GM10248 (cell line): ENCODE measurements at regions not wholly inside any gene's neighbourhood (a gene's known extent, or its start where the extent isn't known, plus 50 kb on each side); places are given as distances from the start of the nearest gene placed in this dataset.
"Not testable (repeated sequence)": the region's sequence is repeated elsewhere in the genome, so short reads cannot be mapped to it uniquely, and the experiment has no call there.

Experiments used
- CTCF ChIA-PET: fragments of 300-600 bp; sonication (Branson Sonifier 250); formaldehyde crosslinking; extraction: SDS; loops from one replicate; lab custom pipeline; 2021; ENCODE audit warnings: antibody characterized with exemption; lab: Yijun Ruan, JAX
- POLR2A ChIA-PET: fragments of 350-650 bp; sonication (Branson Sonifier 250); formaldehyde crosslinking; extraction: SDS; loops from one replicate; lab custom pipeline; 2020; ENCODE audit warnings: antibody characterized with exemption; lab: Yijun Ruan, JAX
- DNase-seq: peaks from one replicate; pipeline ENCODE4 v3.0.0; 2012; ENCODE audit errors: extremely low spot score
- TF ChIP-seq, protein P1 (sequence below): IDR thresholded peaks from 2 replicates; pipeline ENCODE4 v1.5.1; 2012; ENCODE audit warnings: mild to moderate bottlenecking, low read depth; ENCODE audit errors: extremely low read depth, missing control alignments, control extremely low read depth

- ChIA-PET CTCF (interaction anchor here (1.4 kb wide), 1 partner anchor 22 kb away, joined by 3 read pairs; no protein-coding TSS in a partner anchor), POLR2A (no interaction called here)
- TF ChIP-seq, protein P1, sequence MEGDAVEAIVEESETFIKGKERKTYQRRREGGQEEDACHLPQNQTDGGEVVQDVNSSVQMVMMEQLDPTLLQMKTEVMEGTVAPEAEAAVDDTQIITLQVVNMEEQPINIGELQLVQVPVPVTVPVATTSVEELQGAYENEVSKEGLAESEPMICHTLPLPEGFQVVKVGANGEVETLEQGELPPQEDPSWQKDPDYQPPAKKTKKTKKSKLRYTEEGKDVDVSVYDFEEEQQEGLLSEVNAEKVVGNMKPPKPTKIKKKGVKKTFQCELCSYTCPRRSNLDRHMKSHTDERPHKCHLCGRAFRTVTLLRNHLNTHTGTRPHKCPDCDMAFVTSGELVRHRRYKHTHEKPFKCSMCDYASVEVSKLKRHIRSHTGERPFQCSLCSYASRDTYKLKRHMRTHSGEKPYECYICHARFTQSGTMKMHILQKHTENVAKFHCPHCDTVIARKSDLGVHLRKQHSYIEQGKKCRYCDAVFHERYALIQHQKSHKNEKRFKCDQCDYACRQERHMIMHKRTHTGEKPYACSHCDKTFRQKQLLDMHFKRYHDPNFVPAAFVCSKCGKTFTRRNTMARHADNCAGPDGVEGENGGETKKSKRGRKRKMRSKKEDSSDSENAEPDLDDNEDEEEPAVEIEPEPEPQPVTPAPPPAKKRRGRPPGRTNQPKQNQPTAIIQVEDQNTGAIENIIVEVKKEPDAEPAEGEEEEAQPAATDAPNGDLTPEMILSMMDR: no peak
- DNase-seq: no peak
Observed at GRCh38 chr10:105742923-105743322, 1101.8 kb downstream of the SORCS3 start.

GRCh38 chr10:105742184-105742583 lies 1101.1 kb downstream of the SORCS3 start:
- TF ChIP-seq, protein P1: no peak
- DNase-seq: no peak
- ChIA-PET CTCF (interaction anchor here (0.8 kb wide), 1 partner anchor 30 kb away, joined by 3 read pairs; no protein-coding TSS in a partner anchor), POLR2A (no interaction called here)

DNA sequence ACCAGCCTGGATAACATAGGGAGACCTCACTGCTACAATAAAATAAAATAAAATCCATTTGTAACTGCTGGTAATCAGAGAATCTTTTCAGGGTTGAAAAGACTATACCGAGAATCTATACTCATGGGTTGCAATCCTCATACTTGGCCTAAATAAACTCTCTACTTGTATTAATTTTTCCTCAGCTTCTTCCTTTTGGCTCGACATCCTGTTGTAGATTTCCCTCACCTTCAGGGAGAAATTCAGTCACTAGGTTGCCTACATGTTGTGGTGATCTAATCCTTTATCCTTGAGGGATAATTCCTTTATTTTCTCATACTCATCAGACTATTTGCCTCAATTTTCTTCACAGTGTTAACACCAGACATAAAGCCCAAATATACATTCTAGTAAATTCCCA lies 1093.4 kb downstream of the SORCS3 start:
- ChIA-PET POLR2A (no interaction called here), CTCF (no interaction called here)
- TF ChIP-seq, protein P1: no peak

DNA sequence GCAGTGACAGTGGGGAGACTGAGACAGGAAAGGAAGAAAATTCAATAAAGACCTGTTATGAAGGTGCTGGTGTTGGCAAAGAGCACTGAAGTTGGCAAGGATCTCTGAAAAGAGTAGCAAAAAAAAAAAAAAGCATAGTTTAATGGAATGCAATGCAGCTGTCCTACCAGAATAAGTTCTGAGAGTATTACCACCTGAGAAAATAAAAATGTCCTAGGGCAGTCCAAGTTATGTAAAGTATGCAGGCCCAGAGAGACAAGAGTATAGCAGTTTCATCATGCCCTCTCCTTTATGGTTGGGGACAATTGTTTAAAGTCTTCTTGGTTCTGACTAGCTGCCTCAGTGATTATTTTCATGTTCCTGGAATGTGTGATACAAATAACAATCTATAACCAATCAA lies 1092.8 kb downstream of the SORCS3 start:
- no peak for DNase-seq
- CTCF ChIA-PET: no interaction called here
- POLR2A ChIA-PET: no interaction called here
- TF ChIP-seq, protein P1: no peak

More for the DNA sequence above, 1093.4 kb downstream of the SORCS3 start:
- DNase-seq: no peak

- POLR2A ChIA-PET: no interaction called here
- TF ChIP-seq, protein P1: no peak
- CTCF ChIA-PET: no interaction called here
- no peak for DNase-seq
Observed at GRCh38 chr10:105729428-105729827, 1088.3 kb downstream of the SORCS3 start.

DNA sequence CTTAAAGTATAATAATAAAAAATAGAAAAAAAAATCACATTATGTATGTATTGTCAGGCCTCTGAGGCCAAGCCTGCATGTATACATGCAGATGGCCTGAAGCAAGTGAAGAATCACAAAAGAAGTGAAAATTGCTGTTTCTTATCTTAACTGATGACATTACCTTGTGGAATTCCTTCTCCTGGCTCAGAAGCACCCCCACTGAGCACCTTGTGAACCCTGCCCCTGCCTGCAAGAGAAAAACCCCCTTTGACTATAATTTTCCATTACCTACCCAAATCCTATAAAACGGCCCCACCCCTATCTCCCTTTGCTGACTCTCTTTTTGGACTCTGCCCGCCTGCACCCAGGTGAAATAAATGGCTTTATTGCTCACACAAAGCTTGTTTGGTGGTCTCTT lies 1086.5 kb downstream of the SORCS3 start:
- POLR2A ChIA-PET, CTCF ChIA-PET: not testable (repeated sequence)

GRCh38 chr10:105727131-105727530 lies 1086.0 kb downstream of the SORCS3 start:
- no peak for DNase-seq
- CTCF ChIA-PET: no interaction called here
- POLR2A ChIA-PET: no interaction called here
- TF ChIP-seq, protein P1: no peak

More for the DNA sequence above, 1086.5 kb downstream of the SORCS3 start:
- DNase-seq: not testable (repeated sequence)
